ENCODE measurements at regions not wholly inside any gene's neighbourhood (a gene's known extent, or its start where the extent isn't known, plus 50 kb on each side); places are given as distances from the start of the nearest gene placed in this dataset.

- ChIA-PET POLR2A (no interaction called here), CTCF (ENCODE audit: low intra/inter-chr PET ratio) (no interaction called here)
- no peaks in the 10 kb centered on the region for H4K20me1 ChIP-seq (replicated peaks; ENCODE audit: control insufficient read depth, insufficient read depth, low read length)
- no peaks in the 10 kb centered on the region for H3K79me2 ChIP-seq (ENCODE audit: control insufficient read depth, insufficient read depth, low read length)
- no peak for TF ChIP-seq NR1H2 (CRISPR knock-in tag; IDR thresholded peaks at IDR 0.05)
- no peak for TF ChIP-seq PRPF4 (IDR thresholded peaks at IDR 0.05; ENCODE audit: insufficient read depth, low read depth, low read length, poor library complexity, severe bottlenecking)
- no peak for TF ChIP-seq FOXM1 (IDR thresholded peaks at IDR 0.05; ENCODE audit: low read depth)
- no peak for TF ChIP-seq FOXM1 (CRISPR knock-in tag; IDR thresholded peaks at IDR 0.05; ENCODE audit: low read depth)
- TF ChIP-seq CEBPG (CRISPR knock-in tag; IDR thresholded peaks at IDR 0.05), result no peak
- TF ChIP-seq CEBPG (tag; conservative IDR thresholded peaks at IDR 0.05 in 1 of 2, IDR thresholded peaks at IDR 0.05 in 1 of 2), result no peak
- TF ChIP-seq RBM14 (IDR thresholded peaks at IDR 0.05; ENCODE audit: borderline replicate concordance, insufficient read depth, low read depth, low read length), result no peak
- no peak for TF ChIP-seq TFAM (CRISPR knock-in tag; conservative IDR thresholded peaks at IDR 0.05)
- TF ChIP-seq CBX5 (IDR thresholded peaks at IDR 0.05; ENCODE audit: borderline replicate concordance, low read depth), result no peak
- TF ChIP-seq RFX5 (IDR thresholded peaks at IDR 0.05; ENCODE audit: low read depth, low read length), result no peak
- no peak for TF ChIP-seq EZH2 (IDR thresholded peaks at IDR 0.05; ENCODE audit: borderline replicate concordance, low read depth, low read length)
- TF ChIP-seq SAP30 (IDR thresholded peaks at IDR 0.05; ENCODE audit: borderline replicate concordance, insufficient read depth, low read depth, low read length, poor library complexity, severe bottlenecking), result no peak
- H3K27me3 ChIP-seq (ENCODE audit: control insufficient read depth in 2 of 2, insufficient read depth in 2 of 2, low read length in 2 of 2), result no peaks in the 10 kb centered on the region
- intact Hi-C loops (cut with micrococcal nuclease), result no loop called here
- H3K36me3 ChIP-seq (ENCODE audit: control insufficient read depth, insufficient read depth, low read length), result no peaks in the 10 kb centered on the region
- BruUV-seq (replicated peaks), result no TSS peak
- H3K9me3 ChIP-seq (replicated peaks; ENCODE audit: control insufficient read depth, insufficient read depth, low read depth, low read length), result no peaks in the 10 kb centered on the region
- DNase-seq (ENCODE audit: extremely low read depth in 1 of 4, low spot score in 3 of 4) (no peak), ATAC-seq (no peak), FAIRE-seq (no peak)
- in situ Hi-C loops (cut with MboI), result no loop called here
- H3K4me2 ChIP-seq (ENCODE audit: insufficient read depth, low read length), result no peak overlapping the region
- no peaks in the 10 kb centered on the region for H3K9me1 ChIP-seq (ENCODE audit: control insufficient read depth, insufficient read depth, low read length)
- no peak overlapping the region for H3K4me3 ChIP-seq
- H3K9ac ChIP-seq (ENCODE audit: insufficient read depth in 1 of 2, low read depth in 2 of 2, low read length in 2 of 2), result no peak overlapping the region
- 0% methylated on average over 1 of the region's 1 CpG for WGBS (ENCODE audit: insufficient coverage, low coverage, missing lambda C conversion rate)
- H3K27ac ChIP-seq (ENCODE audit: extremely low read depth, low read depth, low read length), result no peak overlapping the region
- no peak overlapping the region for H2AFZ ChIP-seq (ENCODE audit: low read depth, low read length)
- no peaks in the 10 kb centered on the region for H3K4me1 ChIP-seq (replicated peaks in 1 of 2; ENCODE audit: control insufficient read depth in 2 of 2, insufficient read depth in 2 of 2, low read length in 2 of 2)
Observed at GRCh38 chr5:155953335-155953734, 373.6 kb upstream of the SGCD start.
